Stomach (tissue), 8 donors: ENCODE measurements at regions not wholly inside any gene's neighbourhood (a gene's known extent, or its start where the extent isn't known, plus 50 kb on each side); places are given as distances from the start of the nearest gene placed in this dataset.
A peak's percentile ranks its signal among the peaks of the same experiment; 100 is the strongest.

Experiments
- DNase-seq, 2 donors: peaks; one replicate each; pipeline versions ENCODE4 v3.0.0 to v3.0.0-alpha.2; 2013 to 2019
- H3K27ac ChIP-seq, 5 donors: fragments of 200-600 bp in 4 of 5; sonication (generic) in 4 of 5; one replicate each; pipeline ENCODE4 v1.5.1; 2013 to 2019; ENCODE audit warnings: mild to moderate bottlenecking in 1 of 5, moderate library complexity in 1 of 5
- H3K27me3 ChIP-seq, 3 donors: fragments of 200-600 bp; sonication (generic); one replicate each; pipeline ENCODE4 v1.5.1; 2017 to 2019; ENCODE audit warnings: mixed run types in 1 of 3
- H3K36me3 ChIP-seq, 4 donors: fragments of 200-600 bp; sonication (generic); 1 replicate in 3 of 4; 2 replicates in 1 of 4; pipeline ENCODE4 v1.5.1; 2016 to 2019
- H3K4me1 ChIP-seq, 4 donors: fragments of 200-600 bp; sonication (generic); one replicate each; pipeline ENCODE4 v1.5.1; 2016 to 2019
- H3K4me3 ChIP-seq, 4 donors: fragments of 200-600 bp; sonication (generic) in 3 of 4; one replicate each; pipeline ENCODE4 v1.5.1; 2016 to 2019; ENCODE audit warnings: mild to moderate bottlenecking in 1 of 4
- H3K9me3 ChIP-seq, 4 donors: fragments of 200-600 bp; sonication (generic); one replicate each; pipeline ENCODE4 v1.5.1; 2016 to 2019
- EP300 ChIP-seq: sonication (generic); formaldehyde crosslinking; IDR thresholded peaks from one replicate; pipeline ENCODE4 v1.6.1; 2017; ENCODE audit warnings: antibody characterized with exemption
- POLR2A ChIP-seq, 4 donors: fragments of 450-650 bp; IDR thresholded peaks; one replicate each; pipeline ENCODE4 v1.6.1; 2016; ENCODE audit warnings: antibody characterized with exemption in 4 of 4, control low read depth in 2 of 4, mild to moderate bottlenecking in 1 of 4, moderate library complexity in 1 of 4
- POLR2AphosphoS5 ChIP-seq, 3 donors: sonication (generic); formaldehyde crosslinking; IDR thresholded peaks; one replicate each; pipeline ENCODE4 v1.6.1; 2016; ENCODE audit warnings: antibody characterized with exemption in 3 of 3
- WGBS, 5 donors: extraction: QIAGEN DNeasy Blood & Tissue Kit in 3 of 5; methylation state at CpG; one replicate each; pipeline versions ENCODE4 v1.1.5 to v1.1.7; 2013 to 2018; 5-methylcytosine and 5-hydroxymethylcytosine counted together
- intact Hi-C: fragments of 100-400 bp; cut with DNase I; formaldehyde crosslinking; loops from one replicate; pipeline ENCODE4 v1.15.1; 2023; ENCODE audit warnings: low total_unique reads
- TF ChIP-seq, protein P1 (sequence below), 7 experiments: fragments of 450-650 bp in 4 of 7; fragments of 200-600 bp in 3 of 7; sonication (generic) in 3 of 7; IDR thresholded peaks; one replicate each; pipeline ENCODE4 v1.5.1; 2016 to 2019; ENCODE audit warnings: antibody characterized with exemption in 7 of 7, control low read depth in 2 of 7, mild to moderate bottlenecking in 1 of 7
- donor health status: healthy with polysubstance abuse.
- donor health status: Bipolar disorder and iron deficiency.
- donor health status: healthy.

DNA sequence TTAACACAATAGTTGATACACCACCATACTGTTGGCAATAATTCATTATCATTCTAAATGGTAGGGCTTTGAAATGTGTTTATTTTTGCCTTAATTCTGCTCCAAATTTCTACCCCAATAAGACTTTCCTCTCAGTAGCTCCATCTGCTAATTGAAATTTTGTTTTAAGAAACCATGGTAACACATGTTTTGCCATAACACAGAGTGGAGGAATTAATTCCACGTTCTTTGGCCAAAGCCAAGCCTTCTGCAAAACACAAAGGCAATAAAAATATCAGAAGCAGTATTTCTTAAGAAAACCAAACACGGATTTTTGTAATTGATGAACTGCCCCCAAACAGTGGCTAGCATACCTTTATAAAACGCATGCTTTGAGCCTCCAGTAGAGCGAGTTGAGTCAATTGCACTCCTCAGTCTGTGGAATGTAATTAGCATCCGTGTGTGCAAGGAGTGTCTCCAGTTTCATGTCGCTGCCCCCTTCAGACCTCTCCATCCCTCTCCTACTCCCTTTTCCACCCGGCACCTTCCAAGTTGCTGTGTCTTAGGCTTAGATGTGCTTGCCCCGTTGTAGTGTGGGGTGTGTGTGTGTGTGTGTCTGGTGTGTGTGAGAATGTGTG, 58.2 kb upstream of the CKS2 start:
- no peaks in the 10 kb centered on the region for H3K4me1 ChIP-seq
- 53 to 80% (median 73%) methylated on average over 8 of the region's 8 CpGs for WGBS, 5 donors
- H3K27me3 ChIP-seq, result no peaks in the 10 kb centered on the region
- peaks cover 0 to 5% (median 0%) of the 10 kb centered on the region in 4 donors for H3K9me3 ChIP-seq
- no peak for DNase-seq
- TF ChIP-seq, protein P1, sequence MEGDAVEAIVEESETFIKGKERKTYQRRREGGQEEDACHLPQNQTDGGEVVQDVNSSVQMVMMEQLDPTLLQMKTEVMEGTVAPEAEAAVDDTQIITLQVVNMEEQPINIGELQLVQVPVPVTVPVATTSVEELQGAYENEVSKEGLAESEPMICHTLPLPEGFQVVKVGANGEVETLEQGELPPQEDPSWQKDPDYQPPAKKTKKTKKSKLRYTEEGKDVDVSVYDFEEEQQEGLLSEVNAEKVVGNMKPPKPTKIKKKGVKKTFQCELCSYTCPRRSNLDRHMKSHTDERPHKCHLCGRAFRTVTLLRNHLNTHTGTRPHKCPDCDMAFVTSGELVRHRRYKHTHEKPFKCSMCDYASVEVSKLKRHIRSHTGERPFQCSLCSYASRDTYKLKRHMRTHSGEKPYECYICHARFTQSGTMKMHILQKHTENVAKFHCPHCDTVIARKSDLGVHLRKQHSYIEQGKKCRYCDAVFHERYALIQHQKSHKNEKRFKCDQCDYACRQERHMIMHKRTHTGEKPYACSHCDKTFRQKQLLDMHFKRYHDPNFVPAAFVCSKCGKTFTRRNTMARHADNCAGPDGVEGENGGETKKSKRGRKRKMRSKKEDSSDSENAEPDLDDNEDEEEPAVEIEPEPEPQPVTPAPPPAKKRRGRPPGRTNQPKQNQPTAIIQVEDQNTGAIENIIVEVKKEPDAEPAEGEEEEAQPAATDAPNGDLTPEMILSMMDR (IDR thresholded peaks at IDR 0.05), result no peak
- TF ChIP-seq POLR2AphosphoS5 (IDR thresholded peaks at IDR 0.05), result no peak
- no peak for TF ChIP-seq POLR2A (IDR thresholded peaks at IDR 0.05)
- no peak for TF ChIP-seq EP300
- H3K36me3 ChIP-seq, result no peaks in the 10 kb centered on the region
- intact Hi-C loops, result no loop called here
- no peak overlapping the region for H3K27ac ChIP-seq
- no peak overlapping the region for H3K4me3 ChIP-seq

DNA sequence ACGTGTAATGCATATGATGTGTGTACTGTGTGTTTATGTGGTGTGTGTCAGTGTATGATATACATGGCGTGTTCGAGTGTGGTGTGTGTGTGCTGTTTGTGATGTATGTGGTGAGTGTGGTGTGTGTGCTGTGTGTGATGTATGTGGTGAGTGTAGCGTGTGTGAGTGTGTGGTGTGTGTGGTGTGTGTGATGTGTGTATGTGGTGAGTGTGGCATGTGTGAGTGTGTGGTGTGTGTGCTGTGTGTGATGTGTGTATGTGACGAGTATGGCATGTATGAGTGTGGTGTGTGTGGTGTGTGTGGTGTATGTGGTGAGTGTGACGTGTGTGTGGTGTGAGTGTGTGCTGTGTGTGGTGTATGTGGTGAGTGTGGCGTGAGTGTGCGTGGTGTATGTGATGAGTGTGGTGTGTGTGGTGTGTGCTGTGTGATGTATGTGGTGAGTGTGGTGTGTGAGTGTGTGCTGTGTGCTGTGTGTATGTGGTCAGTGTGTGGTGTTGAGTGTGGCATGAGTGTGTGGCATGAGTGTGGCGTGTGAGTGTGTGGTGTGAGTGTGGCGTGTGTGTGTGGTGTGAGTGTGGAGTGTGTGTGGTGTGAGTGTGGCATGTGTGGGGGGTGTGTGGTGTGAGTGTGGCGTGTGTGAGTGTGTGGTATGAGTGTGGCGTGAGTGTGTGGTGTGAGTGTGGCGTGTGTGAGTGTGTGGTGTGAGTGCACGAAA, 56.8 kb upstream of the CKS2 start:
- H3K27me3 ChIP-seq, result no peaks in the 10 kb centered on the region

DNA sequence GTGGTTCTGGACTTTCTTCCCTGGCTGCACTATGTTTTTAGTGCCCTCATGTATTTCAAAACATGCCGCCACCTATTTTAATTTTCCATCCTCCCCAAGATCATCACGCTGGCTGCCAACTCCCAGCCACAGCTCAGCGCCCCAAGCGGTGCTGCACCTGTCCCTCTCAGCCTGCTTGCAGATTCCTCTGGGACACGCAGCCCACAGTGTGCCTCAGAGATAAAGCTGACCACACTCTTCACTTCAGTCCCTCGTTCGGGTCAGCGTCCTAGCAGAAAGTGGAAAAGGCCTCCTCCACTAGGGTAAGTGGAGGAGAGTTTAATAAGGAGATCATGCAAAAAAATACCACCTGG, 56.2 kb upstream of the CKS2 start:
- Histone ChIP-seq H3K4me3 (no peak overlapping the region), H3K9me3 (peaks cover 0 to 8% (median 0%) of the 10 kb centered on the region in 4 donors), H3K36me3 (no peaks in the 10 kb centered on the region), H3K4me1 (no peaks in the 10 kb centered on the region), H3K27ac (no peak overlapping the region), H3K27me3 (no peaks in the 10 kb centered on the region)
- intact Hi-C loops, result no loop called here
- 76 to 86% (median 80%) methylated on average over 8 of the region's 8 CpGs for WGBS, 5 donors
- TF ChIP-seq EP300, result no peak
- DNase-seq, result no peak

More for the DNA sequence above, 56.8 kb upstream of the CKS2 start:
- 83 to 90% (median 90%) methylated on average over 14 of the region's 14 CpGs for WGBS, 5 donors
- H3K27ac ChIP-seq, result no peak overlapping the region
- no peaks in the 10 kb centered on the region for H3K4me1 ChIP-seq
- no peak overlapping the region for H3K4me3 ChIP-seq
- H3K36me3 ChIP-seq, result no peaks in the 10 kb centered on the region
- H3K9me3 ChIP-seq, result peaks cover 0 to 8% (median 0%) of the 10 kb centered on the region in 4 donors
- TF ChIP-seq EP300 (no peak), POLR2A (IDR thresholded peaks at IDR 0.05) (peak in 1 of 4 donors; percentile 64)
- no peak for DNase-seq
- intact Hi-C loops, result no loop called here

DNA sequence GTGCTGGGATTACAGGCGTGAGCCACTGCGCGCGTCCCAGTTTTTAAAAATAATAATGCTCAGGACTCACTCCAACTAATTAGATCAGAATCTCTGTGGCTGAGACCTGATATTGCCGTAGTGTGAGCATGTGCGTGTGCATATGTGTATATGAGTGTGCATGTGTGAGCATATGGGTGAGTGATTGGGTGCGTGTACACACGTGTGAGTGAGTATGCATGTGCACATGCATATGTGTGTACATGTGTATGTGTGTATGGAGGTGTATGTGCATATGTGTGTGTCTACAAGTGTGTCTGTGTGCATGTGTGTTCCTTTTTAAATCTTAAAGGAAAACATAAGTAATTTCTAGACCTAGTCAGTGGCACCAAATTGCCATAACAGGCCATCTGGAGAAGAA, 54.8 kb upstream of the CKS2 start:
- intact Hi-C loops, result no loop called here
- no peak for DNase-seq
- H3K4me1 ChIP-seq, result no peaks in the 10 kb centered on the region
- H3K27ac ChIP-seq, result no peak overlapping the region
- H3K36me3 ChIP-seq, result no peaks in the 10 kb centered on the region
- TF ChIP-seq POLR2AphosphoS5 (IDR thresholded peaks at IDR 0.05), result no peak
- TF ChIP-seq, protein P1 (IDR thresholded peaks at IDR 0.05), result no peak
- TF ChIP-seq POLR2A (IDR thresholded peaks at IDR 0.05), result no peak
- no peak for TF ChIP-seq EP300
- WGBS, 5 donors, result 92 to 97% (median 96%) methylated on average over 8 of the region's 8 CpGs
- H3K4me3 ChIP-seq, result no peak overlapping the region
- no peaks in the 10 kb centered on the region for H3K27me3 ChIP-seq
- H3K9me3 ChIP-seq, result peaks cover 0 to 8% (median 0%) of the 10 kb centered on the region in 4 donors

DNA sequence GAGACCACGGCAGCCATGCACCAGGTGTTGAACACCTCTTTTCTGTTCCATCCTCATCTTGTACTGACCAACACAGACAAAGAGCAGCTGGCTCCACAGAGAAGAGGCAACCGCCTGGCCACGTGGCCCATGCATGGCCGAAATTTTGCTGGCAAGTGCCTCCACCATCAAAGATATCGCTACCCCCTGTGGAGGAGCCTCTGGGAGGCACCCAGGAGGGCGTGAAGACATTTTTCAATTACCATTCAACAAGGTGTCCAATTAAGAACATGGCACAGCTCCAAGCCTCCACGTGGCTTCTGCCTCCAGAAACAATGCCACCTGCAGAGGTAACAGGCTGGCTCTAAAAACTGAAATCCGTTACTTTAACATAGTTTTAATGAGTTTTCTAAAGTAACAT, 54.4 kb upstream of the CKS2 start:
- TF ChIP-seq POLR2AphosphoS5 (IDR thresholded peaks at IDR 0.05), result no peak
- TF ChIP-seq, protein P1 (IDR thresholded peaks at IDR 0.05), result no peak
- TF ChIP-seq POLR2A (IDR thresholded peaks at IDR 0.05), result no peak
- no peak for TF ChIP-seq EP300
- Histone ChIP-seq H3K4me1 (no peaks in the 10 kb centered on the region), H3K27me3 (no peaks in the 10 kb centered on the region), H3K27ac (no peak overlapping the region), H3K9me3 (peaks cover 0 to 8% (median 0%) of the 10 kb centered on the region in 4 donors), H3K36me3 (no peaks in the 10 kb centered on the region), H3K4me3 (no peak overlapping the region)
- DNase-seq, result no peak
- intact Hi-C loops, result no loop called here
- 75 to 86% (median 81%) methylated on average over 8 of the region's 8 CpGs for WGBS, 5 donors
